Fibroblast of lung (primary cell): ENCODE measurements at regions not wholly inside any gene's neighbourhood (a gene's known extent, or its start where the extent isn't known, plus 50 kb on each side); places are given as distances from the start of the nearest gene placed in this dataset.

Experiments used
- EZH2 ChIP-seq: IDR thresholded peaks from 2 replicates; pipeline ENCODE4 v1.5.1; 2012; ENCODE audit warnings: low read length, control low read depth, mild to moderate bottlenecking; ENCODE audit errors: missing control alignments
- TF ChIP-seq, protein P1 (sequence below), 2 donors: IDR thresholded peaks in 1 of 2; conservative IDR thresholded peaks in 1 of 2; 1 replicate in 1 of 2; 2 replicates in 1 of 2; pipeline ENCODE4 v1.5.1; 2011 to 2012; ENCODE audit warnings: low read length in 2 of 2, control low read depth in 1 of 2, inconsistent platforms in 1 of 2, low read depth in 1 of 2, mild to moderate bottlenecking in 1 of 2

DNA sequence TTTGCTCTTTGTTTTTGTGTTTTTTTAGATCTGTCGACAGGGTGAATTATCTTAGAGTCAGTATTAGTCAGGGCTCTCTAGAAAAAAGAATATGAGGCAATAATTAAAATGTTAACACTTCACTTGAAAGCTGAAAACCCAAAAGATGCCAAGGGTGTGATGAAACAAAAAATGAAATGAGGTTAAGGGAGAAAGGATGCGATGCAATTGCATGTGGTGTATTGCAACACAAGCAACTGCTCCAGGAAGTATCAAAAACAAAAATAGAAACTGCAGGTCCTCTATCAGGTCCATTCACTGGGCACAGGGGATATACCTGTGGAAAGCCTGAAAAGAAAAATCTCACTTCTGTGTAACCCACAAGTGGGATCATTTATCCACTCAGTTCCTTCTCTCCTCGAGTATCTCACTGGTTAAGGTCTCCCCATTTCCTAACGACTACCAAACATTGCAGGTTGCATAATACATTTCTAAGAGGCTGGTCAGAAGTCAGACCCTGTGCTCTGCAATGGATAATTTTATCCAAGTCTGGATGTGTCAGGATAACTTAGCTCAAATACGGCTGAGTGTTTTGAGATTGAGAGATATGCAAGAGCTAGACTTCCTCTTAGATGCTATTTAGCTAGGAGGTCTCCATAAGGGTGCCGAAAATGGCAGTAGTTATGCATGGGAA, 257.7 kb upstream of the GJE1 start:
- TF ChIP-seq, protein P1, sequence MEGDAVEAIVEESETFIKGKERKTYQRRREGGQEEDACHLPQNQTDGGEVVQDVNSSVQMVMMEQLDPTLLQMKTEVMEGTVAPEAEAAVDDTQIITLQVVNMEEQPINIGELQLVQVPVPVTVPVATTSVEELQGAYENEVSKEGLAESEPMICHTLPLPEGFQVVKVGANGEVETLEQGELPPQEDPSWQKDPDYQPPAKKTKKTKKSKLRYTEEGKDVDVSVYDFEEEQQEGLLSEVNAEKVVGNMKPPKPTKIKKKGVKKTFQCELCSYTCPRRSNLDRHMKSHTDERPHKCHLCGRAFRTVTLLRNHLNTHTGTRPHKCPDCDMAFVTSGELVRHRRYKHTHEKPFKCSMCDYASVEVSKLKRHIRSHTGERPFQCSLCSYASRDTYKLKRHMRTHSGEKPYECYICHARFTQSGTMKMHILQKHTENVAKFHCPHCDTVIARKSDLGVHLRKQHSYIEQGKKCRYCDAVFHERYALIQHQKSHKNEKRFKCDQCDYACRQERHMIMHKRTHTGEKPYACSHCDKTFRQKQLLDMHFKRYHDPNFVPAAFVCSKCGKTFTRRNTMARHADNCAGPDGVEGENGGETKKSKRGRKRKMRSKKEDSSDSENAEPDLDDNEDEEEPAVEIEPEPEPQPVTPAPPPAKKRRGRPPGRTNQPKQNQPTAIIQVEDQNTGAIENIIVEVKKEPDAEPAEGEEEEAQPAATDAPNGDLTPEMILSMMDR (conservative IDR thresholded peaks at IDR 0.05 in 1 of 2, IDR thresholded peaks at IDR 0.05 in 1 of 2; ENCODE audit: low read depth in 1 of 2, low read length in 2 of 2), result no peak
- no peak for TF ChIP-seq EZH2
